ENCODE measurements at regions not wholly inside any gene's neighbourhood (a gene's known extent, or its start where the extent isn't known, plus 50 kb on each side); places are given as distances from the start of the nearest gene placed in this dataset.

DNA sequence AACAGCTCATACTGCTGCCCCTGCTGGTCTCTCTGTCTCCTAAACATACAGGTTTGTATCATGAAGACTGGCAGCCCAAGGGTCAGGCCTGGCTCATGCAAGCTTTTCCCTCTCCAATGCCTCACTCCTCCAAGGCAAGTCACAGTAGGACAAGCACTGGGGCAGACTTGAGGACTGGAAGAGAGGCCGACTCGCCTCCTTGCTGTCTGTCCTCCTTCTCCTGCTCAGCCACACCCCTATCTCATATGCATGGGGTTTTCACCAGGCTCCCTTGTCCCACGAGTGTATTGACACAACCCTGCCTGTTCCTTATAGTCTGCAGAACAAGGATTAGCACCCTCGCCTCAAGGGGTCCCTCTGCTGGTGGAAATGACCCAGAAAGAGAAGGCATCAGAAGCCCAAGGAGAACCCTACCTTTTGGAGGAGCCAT lies 223.7 kb downstream of the SOX11 start:
- no peak for DNase-seq (ENCODE audit: low read depth in 2 of 2)

DNA sequence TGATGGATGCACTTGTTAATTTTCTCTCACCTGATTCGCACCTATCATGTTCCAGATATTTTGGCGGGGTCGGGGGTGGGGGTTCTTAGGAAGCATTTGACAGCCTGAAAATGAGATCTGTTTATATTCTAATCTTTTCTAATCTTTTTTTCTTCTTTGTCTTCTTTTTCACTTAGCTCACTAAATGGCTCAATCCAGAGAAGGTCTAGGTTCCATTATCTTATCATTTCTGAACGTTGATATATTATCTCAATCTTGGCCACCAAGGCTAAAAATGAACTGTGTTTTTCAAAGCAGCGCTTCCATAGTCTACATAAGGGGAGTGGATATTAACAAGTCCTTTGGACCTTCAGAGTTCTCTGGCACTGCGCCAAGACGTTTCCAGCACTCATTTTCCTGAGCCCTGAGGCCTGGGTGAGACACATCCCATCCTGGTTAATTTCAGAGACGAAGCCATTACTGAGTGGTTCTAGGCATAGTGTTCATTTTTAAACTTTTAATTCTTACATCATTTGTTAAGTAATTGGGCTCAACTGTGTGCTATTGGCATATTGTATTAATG lies 229.0 kb downstream of the SOX11 start:
- no peak for DNase-seq (ENCODE audit: low read depth in 2 of 2)

DNA sequence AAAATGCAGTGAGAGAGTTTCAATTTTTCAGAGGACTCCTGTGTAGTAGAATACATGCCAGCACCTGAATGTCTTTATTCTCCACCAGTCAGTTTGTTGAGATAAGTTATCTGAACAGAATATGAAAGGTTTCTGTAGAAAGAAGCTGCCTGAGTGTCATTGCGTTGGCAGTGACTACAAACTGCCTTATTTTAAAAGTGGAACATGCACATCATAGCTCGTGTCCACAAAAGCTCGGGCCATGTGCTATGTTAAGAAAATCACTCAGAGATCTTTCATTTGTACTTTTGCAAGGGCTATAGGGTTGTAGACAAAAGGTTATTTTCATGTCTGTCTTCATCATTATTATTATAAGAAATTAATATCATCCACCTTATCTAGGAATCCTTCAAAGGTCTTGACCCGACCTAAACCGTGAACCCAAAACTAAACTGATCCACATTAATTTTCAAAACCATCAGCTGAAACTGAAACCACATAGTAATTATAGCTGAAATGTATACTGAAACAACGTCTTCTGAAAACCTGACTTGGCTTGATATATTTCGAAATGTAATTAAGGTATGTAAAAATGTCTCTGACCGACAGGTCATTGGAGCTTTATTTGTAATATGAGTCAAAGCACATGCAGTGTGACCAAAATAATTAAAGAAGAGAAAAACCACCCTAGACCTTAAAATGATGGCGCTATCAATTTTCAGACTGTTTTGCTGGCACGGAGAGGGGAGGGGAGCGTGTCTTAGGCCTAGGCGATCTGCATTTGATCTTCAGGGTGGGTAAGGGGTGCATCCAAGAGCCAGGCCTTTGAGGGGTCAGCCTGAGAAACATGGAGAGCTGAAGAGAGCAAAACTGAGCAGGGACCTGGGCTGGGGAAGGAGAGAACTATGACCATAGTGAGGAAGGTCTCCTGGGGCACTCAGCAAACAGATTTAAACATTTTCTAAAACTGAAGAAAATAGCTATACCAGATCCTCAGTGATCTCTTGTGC lies 232.1 kb downstream of the SOX11 start:
- DNase-seq (ENCODE audit: low read depth in 2 of 2), result no peak

DNA sequence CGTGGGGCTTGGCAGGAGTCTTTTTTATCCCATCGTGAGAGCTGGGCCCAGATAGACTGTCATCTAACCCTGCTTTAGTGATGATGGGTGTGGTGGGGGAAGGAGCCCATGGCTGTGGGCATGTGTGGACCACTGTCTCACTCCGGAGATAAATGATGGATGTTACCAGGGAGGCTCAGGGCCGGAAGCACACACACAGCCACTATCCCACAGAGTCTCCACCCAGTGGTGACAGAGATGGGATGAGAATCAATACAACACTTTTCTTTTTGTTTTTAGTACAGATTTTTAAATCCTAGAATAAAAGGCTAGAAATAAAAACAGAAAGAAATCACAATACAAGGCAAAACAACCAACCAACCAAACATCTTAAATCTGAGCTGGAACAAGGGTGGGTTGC lies 233.4 kb downstream of the SOX11 start:
- DNase-seq (ENCODE audit: low read depth in 2 of 2), result no peak

DNA sequence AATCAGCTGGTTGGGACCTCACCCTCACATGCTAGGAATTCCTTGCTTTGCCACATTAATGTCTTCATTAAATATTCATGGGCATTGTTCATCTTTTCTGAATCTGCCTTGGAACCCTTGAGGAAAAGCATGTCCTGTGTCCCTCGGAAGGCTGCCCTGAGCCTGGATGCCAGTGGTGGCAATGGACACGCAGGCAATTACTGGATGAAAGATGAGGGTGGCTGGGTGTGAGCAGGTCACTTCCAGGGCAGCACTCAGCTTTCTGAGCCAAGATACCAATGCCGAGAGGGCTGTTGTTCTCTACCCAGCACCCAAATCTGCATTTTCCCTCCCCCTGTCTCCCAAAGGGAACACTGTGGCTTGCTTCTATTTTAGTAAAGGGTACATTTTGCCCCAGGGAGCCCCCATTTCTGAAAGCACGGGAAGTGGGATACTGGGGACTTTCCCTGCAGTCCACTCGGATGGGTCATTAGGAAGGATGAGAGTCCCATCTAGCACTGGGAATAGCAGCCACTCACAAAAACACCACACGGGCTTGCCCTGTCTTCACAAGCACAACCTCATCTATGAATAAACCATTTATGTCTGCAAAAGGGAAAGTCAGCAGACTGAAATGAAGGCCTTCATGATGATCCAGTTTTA lies 234.8 kb downstream of the SOX11 start:
- DNase-seq (ENCODE audit: low read depth in 2 of 2), result no peak

DNA sequence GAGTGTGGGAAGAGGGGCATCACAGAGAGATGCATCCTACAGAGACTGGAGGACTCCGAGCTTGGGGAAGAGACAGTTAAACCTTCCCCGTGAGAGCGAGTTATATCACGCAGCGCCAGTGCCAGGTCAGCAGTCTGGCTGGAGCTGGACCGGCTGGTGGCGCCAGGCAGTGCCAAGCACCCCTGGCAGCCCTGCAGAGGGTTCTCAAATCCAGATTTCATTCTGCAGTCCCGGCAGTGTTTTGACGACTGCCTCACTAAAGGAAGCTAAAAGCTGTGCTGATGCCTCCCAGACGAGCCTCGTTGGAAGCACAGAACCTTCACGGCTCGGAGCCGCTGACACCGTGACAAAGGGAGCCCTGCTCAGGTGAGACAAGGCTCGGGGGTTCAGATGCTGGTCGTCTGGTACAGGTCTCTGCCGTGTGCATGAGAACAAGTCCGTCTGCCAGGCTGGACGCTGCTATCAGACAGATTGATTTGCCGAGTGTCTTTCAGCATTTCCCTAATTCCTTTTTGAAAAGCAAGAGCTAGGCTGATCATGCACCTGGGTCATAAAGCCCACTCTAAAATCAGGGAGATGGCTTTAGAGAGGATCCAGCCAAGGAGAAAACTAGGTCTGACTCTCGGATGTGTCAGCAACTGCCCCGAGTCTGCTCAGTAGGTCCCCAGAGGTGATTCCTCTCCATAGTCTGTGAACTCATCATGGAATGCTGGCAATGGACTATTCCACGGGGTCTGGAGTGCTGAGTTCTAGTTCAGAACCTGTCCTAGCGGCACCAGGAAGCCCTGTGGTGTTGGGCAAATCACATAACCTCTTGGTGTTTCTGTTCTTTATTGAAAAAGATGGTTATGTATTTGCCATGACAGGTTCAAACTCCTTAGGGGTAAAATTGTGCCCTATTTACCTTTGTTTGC lies 240.6 kb downstream of the SOX11 start:
- no peak for DNase-seq (ENCODE audit: low read depth in 2 of 2)

DNA sequence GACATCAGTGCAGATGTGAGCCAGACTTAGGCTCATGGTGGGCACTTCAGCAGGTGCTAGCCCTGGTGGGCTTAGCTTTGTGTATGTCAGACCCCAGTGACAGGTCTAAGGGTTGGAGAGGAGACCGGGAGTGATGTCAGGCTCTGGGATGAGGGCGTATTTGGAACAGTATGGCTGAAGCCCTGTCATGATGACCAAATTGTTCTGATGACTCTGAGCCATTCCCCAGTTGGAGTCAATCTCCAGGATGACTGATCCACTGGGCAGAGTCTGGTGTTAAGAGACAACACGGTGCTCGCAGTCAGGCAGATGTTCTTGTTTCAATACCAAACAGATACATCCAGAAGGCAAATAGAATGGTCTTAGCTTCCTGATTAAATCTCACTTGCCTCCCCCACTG lies 241.5 kb downstream of the SOX11 start:
- no peak for DNase-seq (ENCODE audit: low read depth in 2 of 2)

DNA sequence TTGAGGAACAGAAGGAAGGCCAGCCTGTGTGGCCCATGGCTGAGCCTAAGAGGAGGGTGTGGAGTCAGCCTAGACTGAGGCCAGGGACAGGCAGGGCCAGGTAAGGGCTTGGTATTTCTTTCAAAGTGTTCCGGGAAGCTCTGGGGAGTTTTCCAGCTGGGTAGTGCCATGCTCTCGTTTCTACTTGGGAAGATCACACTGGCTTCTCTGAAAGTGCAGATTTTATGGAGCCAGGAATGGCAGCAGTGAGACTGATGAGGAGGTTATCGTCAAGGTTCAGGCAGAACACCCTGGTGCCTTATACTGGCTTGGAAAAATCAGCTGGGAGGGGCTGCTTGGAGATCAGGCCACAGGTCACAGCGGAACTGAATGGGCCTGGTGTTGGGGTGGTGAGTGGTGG lies 245.1 kb downstream of the SOX11 start:
- DNase-seq (ENCODE audit: low read depth in 2 of 2), result no peak

DNA sequence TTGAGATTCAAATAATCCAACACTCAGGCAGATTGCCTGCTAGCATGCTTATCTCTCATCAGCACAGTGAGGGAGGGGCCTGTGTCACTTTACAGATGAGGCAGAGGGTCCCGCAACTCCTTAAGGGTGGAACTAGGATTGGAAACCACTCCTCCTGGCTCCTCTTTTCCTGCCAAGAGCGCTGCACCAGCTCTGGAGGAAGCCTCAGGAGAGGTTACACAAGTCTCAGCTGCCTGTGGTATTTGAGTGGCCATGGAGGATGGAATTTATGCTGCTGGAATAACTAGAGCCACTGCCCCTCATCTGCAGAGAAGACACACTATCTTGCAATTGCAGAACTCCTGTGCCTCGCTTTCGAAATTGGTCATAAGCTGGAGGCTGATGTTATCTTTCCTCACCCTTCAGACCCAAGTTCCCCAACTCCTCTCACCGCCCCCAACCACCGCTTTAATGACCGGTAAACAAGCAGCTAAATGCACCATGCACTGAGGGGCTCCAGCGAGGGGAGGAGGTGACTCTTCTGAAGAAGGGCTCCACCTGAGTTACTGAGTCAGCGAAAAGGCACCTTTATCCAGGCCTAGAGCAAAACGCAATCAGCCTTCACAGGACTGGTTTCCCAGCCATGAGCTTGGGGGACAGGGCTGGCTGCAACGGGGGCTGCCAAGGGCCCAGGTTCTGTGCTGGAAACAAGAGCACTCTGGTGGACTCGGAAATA lies 245.8 kb downstream of the SOX11 start:
- DNase-seq (ENCODE audit: low read depth in 2 of 2), result no peak

DNA sequence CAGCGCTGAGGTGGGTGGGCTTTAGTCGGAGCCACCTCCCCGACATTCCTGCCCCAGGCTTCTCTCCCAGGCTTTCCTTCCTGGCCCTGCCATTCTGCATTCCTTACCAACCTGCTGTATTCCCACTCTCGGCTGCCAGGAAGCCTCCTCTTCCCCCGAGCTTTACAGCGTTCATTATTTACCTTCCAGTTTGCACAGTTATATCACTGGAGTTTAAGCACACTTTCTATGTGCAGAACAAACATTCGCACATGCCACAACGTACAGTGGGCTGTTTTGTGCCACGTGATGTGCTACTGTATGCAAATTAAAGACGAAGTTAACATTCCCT lies 246.3 kb downstream of the SOX11 start:
- DNase-seq (ENCODE audit: low read depth in 2 of 2), result no peak

DNA sequence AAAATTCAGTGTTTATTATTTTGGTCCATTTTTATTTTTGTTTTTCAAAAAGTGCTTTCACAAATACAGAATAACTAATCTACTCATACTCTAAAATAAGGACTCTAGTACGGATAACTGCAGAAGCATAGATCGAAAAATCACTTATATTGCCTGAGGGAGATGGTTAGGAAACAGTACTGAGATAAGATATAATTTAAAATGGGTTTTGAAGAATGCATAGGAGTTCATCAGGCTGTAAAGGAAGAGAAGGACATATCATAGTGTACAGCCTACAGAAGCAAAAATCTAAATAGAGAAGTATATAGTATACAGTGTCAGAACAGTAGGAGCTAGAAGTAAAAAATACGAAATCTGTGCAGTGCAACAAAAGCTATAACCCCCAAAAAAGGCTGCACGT lies 247.4 kb downstream of the SOX11 start:
- no peak for DNase-seq (ENCODE audit: low read depth in 2 of 2)

DNA sequence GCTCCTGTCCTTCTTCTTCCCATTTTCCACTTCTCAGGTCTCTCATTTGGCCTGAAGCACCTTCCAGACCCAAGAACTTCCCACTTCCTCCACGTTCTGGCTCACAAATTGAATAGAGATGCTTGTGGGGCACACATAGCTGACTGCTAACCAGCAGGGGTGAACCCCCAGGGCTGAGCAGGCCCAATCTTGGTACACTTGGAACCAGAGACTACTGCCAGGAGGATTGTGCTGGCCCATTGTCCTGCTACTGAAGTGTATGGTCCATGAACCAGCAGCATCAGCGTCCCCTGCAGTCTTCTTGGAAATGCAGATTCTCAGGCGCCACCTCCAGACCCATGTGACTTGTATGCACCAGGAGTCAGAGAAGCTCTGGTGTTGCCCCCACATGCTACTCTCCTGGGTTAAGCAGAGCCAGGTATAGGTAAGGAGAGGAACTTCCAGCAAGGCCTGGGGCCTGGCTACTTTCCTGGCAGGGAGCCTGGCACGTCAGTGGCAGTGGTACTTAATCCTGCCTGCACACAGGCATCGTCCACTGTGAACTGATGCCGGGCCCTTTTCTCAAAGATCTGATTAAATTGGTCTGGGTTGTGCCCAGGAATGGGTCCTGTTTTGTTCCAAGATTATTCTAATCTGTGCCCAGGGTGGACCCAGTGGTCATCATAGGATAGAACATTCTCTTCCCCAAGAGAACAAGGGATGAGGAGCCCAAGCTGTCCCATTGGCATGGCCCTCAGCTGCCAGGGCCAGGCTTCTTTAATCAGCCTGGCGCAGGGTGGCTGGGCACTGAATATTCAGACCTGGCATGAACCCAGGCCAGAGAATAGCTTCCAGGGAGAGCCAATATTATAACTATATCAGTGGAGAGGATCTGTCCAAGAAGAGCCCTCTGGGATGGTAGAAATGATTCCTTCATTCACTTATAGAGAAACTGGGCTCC lies 248.7 kb downstream of the SOX11 start:
- DNase-seq (ENCODE audit: low read depth in 2 of 2), result no peak

DNA sequence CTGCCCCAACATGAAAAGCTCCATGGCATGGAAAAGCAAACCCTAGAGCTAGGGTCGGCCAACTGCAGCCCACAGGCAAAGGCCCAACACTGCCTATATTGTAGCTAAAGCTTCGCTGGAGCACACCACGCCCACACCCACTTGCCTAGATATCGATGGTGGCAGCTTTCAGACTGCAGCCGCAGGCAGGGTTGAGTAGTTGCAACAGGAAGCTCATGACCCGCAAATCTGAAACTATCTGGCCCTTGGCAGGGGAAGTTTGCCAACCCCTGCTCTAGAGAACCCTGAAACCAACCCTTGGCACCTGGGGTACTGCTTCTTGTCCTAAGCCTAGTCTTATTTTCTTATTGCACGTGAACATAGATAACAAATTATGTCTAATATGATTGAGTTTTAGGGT lies 250.0 kb downstream of the SOX11 start:
- DNase-seq (ENCODE audit: low read depth in 2 of 2), result no peak

DNA sequence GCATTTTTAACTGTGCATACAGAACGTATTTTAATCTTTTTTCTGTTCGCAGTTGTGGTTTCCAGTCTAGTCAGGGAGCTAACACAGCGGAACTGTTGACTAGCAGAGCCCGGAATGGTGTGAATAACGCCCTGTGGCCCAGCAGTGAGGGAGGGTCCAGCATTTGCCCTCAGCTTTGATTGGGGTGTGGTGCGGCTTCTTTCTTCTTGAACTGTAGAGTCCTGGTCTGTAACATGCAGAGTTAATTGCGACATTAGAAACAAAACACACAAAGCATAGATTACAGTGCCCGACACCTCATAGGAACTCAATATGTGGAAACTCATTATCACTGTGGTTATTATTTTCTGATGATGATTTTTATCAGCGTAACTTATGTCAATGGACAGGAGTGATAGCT lies 253.6 kb downstream of the SOX11 start:
- no peak for DNase-seq (ENCODE audit: low read depth in 2 of 2)

DNA sequence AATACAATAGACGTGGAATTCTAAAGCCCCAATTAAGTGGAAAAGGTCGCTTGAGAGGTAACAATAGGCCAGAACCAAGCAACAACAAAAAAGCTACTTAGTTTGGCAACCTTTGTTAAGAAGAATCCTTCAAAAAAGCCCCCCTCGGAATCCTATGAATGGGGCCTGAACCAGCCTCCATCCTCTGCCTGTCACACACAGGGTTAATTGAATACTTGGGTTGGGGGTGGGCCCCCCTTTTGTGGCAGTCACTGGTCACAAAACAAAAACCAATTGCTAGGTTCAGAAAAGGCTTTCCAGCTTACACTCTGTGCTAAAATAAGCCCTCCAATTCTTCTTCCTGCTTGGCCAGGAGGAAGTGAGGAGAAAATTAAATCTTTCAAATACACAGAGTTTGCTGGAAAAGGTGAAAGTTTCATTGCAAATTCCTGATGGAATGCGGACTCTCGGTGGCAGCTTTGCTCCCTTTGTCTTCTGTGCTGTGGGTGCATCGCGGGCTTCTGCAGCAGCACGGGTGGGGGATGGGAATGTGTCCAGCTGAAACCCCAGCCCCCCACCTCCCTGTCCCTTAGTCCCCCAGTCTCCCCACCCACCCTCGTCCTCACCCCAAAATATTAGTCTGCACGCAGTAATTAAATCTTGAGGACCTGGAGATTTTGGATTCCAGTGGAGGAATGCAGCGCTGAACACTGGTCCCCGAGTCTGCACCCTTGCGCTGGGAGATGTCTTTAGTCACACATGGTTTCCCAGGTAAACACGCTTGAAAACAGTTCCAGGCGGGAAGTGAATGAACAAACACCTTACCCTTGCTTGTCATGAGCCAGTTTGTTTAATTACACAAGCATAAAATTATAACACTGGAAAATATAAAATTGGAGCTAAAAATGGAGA lies 254.3 kb downstream of the SOX11 start:
- no peak for DNase-seq (ENCODE audit: low read depth in 2 of 2)

DNA sequence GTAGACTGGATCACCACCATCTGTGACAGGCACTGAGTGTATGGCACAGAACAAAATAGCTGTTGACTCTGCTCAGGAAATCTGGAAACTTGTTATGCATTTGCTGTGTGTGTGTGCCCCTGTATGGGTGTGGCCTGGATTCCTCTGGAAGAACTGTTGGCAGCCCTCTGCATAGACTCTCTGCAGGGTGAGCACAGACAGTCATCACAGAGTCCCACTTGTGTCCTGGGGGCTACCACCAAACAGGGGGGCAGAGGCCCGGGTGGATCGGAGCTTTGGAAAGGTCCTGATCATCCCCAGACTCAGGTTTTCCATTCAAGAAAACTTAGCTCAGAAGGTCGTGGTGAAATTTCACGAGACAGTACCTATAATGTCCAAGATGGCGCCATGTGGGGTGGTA lies 258.6 kb downstream of the SOX11 start:
- DNase-seq (ENCODE audit: low read depth in 2 of 2), result no peak

DNA sequence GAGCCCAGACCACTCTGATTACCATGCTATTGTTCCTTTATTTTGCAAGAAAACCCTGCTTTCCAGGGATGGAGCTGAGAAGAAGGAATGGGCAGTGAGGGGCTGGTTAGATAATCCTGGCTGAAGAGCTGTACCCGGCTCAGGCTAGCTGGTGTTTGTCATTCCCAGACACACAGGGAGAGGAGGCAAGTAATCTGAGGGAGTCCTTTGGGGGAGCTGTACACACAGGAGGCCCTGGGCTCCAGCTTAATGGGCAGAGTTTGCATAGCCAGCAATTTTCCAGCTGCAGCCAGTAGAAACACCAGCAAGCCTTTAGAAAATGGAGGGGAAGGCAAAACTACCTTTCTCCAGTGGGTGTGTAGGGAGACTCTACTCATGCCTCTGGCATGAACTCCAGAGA lies 259.3 kb downstream of the SOX11 start:
- no peak for DNase-seq (ENCODE audit: low read depth in 2 of 2)

DNA sequence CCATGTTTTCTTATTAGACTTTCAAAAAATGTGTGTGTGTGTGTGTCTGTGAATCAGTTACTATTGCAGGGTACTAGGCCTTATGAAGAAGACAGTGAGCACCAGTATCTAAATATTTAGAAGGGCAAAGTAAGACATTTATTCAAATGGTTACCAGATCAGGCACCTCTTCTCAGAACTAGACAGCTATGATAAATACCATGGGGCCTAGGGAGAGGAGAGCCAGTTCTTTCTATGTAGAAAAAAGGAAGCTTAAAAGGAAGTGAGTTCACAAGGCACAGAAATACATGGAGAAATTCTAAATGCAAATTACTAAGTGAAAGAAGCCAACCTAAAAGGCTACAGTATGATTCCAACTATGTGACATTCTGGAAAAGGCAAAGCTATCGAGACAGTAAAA lies 261.3 kb downstream of the SOX11 start:
- DNase-seq (ENCODE audit: low read depth in 2 of 2), result no peak

DNA sequence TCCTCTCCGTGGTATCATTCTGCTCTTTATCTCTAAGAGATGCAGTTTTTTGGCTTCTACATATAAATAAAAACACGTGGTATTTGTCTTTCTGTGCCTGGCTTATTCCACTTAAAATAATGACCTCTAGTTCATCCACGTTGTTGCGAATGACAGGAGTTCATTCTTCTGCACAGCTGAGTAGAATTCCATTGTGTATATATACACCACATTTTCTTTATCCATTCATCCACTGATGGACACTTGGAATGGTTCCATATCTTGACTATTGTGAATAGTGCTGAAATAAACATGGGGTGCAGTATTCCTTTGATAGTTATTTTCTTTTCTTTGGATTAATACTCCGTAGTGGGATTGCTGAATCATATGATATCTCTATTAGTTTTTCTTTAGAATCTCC lies 262.3 kb downstream of the SOX11 start:
- DNase-seq (ENCODE audit: low read depth in 2 of 2), result no peak
